MM.1S (cell line): ENCODE measurements at regions not wholly inside any gene's neighbourhood (a gene's known extent, or its start where the extent isn't known, plus 50 kb on each side); places are given as distances from the start of the nearest gene placed in this dataset.

Source experiments
- DNase-seq: peaks from one replicate; pipeline ENCODE4 v3.0.0-alpha.2; 2015
- H2AFZ ChIP-seq: fragments of 300-600 bp; sonication (generic); 2 replicates; pipeline ENCODE4 v1.6.0; 2016; ENCODE audit warnings: antibody characterized with exemption, low read length
- H3F3A ChIP-seq: fragments of 300-600 bp; sonication (generic); 2 replicates; pipeline ENCODE4 v1.6.1; 2016; ENCODE audit warnings: mild to moderate bottlenecking, antibody characterized with exemption, low read length, moderate library complexity, mixed read lengths; ENCODE audit not compliant: insufficient read depth
- H3K27ac ChIP-seq: fragments of 300-600 bp; sonication (generic); 2 replicates; pipeline ENCODE4 v1.5.1; 2016; ENCODE audit warnings: mild to moderate bottlenecking, low read length
- H3K27me3 ChIP-seq: fragments of 300-600 bp; sonication (generic); replicated peaks from 2 replicates; pipeline ENCODE4 v1.6.0; 2016; ENCODE audit warnings: low read length; ENCODE audit not compliant: insufficient read depth
- H3K36me3 ChIP-seq: fragments of 300-600 bp; sonication (generic); replicated peaks from 2 replicates; pipeline ENCODE4 v1.6.1; 2016; ENCODE audit warnings: mild to moderate bottlenecking, low read length, mixed read lengths; ENCODE audit not compliant: insufficient read depth
- H3K4me1 ChIP-seq: fragments of 300-600 bp; sonication (generic); 2 replicates; pipeline ENCODE4 v1.6.1; 2016; ENCODE audit warnings: low read length, mixed read lengths
- H3K4me2 ChIP-seq: fragments of 300-600 bp; sonication (generic); 2 replicates; pipeline ENCODE4 v1.6.0; 2016; ENCODE audit warnings: low read depth, low read length
- H3K4me3 ChIP-seq: fragments of 300-600 bp; sonication (generic); 2 replicates; pipeline ENCODE4 v1.5.1; 2016; ENCODE audit warnings: low read length, mixed read lengths
- H3K79me2 ChIP-seq: fragments of 300-600 bp; sonication (generic); 2 replicates; pipeline ENCODE4 v1.6.1; 2016; ENCODE audit warnings: mixed run types, low read length, mixed read lengths
- H3K9ac ChIP-seq: fragments of 300-600 bp; sonication (generic); 2 replicates; pipeline ENCODE4 v1.6.1; 2016; ENCODE audit warnings: low read length, mixed read lengths
- H3K9me2 ChIP-seq: fragments of 300-600 bp; sonication (generic); replicated peaks from 2 replicates; pipeline ENCODE4 v1.6.1; 2016; ENCODE audit warnings: mild to moderate bottlenecking, low read length, mixed read lengths; ENCODE audit not compliant: insufficient read depth
- H3K9me3 ChIP-seq: fragments of 300-600 bp; sonication (generic); replicated peaks from 2 replicates; pipeline ENCODE4 v1.6.1; 2016; ENCODE audit warnings: mild to moderate bottlenecking, low read length, mixed read lengths; ENCODE audit not compliant: insufficient read depth
- H4K20me1 ChIP-seq: fragments of 300-600 bp; sonication (generic); 2 replicates; pipeline ENCODE4 v1.6.1; 2016; ENCODE audit warnings: mild to moderate bottlenecking, low read length, moderate library complexity, mixed read lengths; ENCODE audit not compliant: insufficient read depth
- EZH2 ChIP-seq: fragments of 300-600 bp; sonication (generic); optimal IDR thresholded peaks from 2 replicates; pipeline ENCODE3; 2017; ENCODE audit warnings: low read depth, mild to moderate bottlenecking, antibody characterized with exemption, low read length, mixed read lengths
- EZH2phosphoT487 ChIP-seq: fragments of 300-600 bp; sonication (generic); IDR thresholded peaks from 2 replicates; pipeline ENCODE4 v1.6.1; 2018; ENCODE audit warnings: antibody characterized with exemption, low read length
- TF ChIP-seq, protein P1 (sequence below): fragments of 300-600 bp; sonication (generic); IDR thresholded peaks from 2 replicates; pipeline ENCODE4 v1.5.1; 2016; ENCODE audit warnings: antibody characterized with exemption, low read length, mixed read lengths

DNA sequence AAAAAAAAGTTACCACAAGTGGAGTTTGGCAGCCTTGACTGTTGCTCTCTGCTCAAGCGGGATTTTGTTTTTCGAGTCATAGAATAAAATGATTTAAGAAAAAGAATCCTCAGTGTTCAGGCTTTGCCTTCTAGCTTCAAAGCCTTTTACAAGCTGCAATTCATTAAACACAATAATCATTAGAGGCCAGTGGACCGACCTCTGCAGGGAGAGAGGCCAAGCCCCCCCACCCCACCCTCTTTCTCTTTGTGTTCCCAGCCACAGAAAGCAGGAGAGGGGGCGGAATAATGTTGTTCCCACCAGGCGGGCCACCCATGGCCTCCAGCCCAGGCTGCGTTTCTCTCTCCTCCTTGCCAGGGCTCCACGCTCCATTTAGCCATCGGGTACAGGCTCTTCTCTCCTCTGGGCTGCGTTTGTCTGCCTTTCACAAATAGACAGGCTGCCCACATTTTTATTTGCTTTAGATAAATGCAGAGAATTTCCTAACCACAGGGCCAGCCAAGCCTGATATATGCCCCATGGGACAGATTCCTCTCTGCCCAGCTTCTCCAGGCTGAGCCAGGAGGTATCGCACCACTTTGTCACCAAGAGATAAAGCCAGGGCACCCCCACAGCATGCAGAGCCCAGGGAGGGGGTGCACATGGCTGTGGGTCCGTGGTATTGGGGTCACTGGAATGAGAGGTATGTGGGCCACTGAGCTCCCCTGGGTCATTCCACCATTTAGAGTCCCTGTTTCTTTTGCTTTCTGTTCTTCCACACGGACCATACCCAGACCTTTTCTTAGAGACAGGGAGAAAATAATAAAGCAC lies 318.8 kb downstream of the PIK3R1 start:
- Histone ChIP-seq H3K79me2 (no peaks in the 10 kb centered on the region), H3K36me3 (no peaks in the 10 kb centered on the region), H3K27ac (no peak overlapping the region), H3K9me3 (no peaks in the 10 kb centered on the region), H3K4me3 (no peak overlapping the region), H3K4me1 (no peaks in the 10 kb centered on the region), H4K20me1 (no peaks in the 10 kb centered on the region), H3K9ac (no peak overlapping the region), H3K9me2 (no peaks in the 10 kb centered on the region), H3K27me3 (no peaks in the 10 kb centered on the region), H2AFZ (no peak overlapping the region), H3F3A (no peaks in the 10 kb centered on the region), H3K4me2 (no peak overlapping the region)
- DNase-seq = no peak
- TF ChIP-seq, protein P1, sequence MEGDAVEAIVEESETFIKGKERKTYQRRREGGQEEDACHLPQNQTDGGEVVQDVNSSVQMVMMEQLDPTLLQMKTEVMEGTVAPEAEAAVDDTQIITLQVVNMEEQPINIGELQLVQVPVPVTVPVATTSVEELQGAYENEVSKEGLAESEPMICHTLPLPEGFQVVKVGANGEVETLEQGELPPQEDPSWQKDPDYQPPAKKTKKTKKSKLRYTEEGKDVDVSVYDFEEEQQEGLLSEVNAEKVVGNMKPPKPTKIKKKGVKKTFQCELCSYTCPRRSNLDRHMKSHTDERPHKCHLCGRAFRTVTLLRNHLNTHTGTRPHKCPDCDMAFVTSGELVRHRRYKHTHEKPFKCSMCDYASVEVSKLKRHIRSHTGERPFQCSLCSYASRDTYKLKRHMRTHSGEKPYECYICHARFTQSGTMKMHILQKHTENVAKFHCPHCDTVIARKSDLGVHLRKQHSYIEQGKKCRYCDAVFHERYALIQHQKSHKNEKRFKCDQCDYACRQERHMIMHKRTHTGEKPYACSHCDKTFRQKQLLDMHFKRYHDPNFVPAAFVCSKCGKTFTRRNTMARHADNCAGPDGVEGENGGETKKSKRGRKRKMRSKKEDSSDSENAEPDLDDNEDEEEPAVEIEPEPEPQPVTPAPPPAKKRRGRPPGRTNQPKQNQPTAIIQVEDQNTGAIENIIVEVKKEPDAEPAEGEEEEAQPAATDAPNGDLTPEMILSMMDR = no peak
- TF ChIP-seq EZH2 (no peak), EZH2phosphoT487 (no peak)

DNA sequence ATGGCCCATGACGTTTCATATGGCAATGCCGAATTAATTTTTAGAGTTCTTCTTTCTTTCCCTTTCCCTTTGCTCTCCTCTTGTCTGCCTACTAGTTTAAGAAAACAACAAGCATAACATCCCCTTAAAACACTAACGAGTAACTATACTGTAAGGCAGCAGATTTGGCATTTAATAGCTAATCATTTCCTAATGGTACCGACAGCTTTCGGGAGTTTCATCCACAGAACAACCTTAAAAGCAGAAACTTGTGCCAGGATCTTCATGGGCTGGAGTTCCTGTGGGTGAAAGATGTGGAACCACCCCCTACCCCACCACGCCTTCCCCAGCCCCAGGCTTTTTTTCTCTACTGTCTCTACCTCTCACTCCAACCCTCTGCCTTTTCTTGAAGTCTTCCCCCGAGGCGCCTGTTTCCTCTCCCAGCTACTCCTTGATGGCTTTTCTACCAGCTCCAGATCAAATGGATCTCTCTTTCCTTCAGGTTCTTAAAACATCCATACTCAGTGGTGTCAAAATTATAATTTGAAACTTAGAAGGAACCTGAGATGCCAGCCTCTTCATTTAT lies 319.5 kb downstream of the PIK3R1 start:
- H3K4me1 ChIP-seq = no peaks in the 10 kb centered on the region
- no peak overlapping the region for H3K9ac ChIP-seq
- TF ChIP-seq EZH2phosphoT487 = no peak
- no peak for TF ChIP-seq EZH2
- TF ChIP-seq, protein P1 = no peak
- H3K27me3 ChIP-seq = no peaks in the 10 kb centered on the region
- H3F3A ChIP-seq = no peaks in the 10 kb centered on the region
- no peaks in the 10 kb centered on the region for H3K79me2 ChIP-seq
- no peaks in the 10 kb centered on the region for H3K9me3 ChIP-seq
- no peaks in the 10 kb centered on the region for H4K20me1 ChIP-seq
- no peak overlapping the region for H3K27ac ChIP-seq
- H3K9me2 ChIP-seq = no peaks in the 10 kb centered on the region
- H3K36me3 ChIP-seq = no peaks in the 10 kb centered on the region
- H2AFZ ChIP-seq = no peak overlapping the region
- no peak overlapping the region for H3K4me3 ChIP-seq
- no peak for DNase-seq
- no peak overlapping the region for H3K4me2 ChIP-seq

DNA sequence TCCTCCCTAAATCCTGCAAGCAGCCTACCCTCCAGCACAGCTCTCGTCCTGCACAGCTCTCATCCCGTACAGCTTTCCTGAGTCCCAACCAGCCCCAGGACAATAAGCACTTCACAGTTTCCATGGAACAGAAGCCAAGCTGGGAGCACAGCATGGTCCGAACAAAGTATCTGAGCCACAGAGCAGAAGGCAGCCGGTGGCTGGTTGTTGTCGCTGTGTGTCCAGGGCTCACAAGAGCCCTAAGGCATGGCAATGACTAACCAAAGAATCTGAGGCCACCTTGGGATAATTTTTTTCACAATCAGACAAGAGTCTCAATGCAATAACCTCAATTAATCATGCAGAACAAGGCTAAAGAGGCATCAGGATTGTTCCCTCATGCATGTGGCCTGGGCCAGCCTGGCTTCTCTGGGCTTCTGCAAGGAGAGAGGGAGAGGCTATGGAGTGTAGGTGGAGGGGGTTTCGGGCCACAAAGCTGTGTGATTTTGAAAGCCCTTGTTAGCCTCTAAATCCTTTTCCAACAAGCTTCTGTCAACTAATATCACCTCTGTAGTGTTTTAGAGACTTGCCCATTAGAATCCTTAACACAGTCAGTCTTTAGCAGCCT lies 323.4 kb downstream of the PIK3R1 start:
- no peak for DNase-seq
- Histone ChIP-seq H3K27me3 (no peaks in the 10 kb centered on the region), H2AFZ (no peak overlapping the region), H3K36me3 (no peaks in the 10 kb centered on the region), H3K9me2 (no peaks in the 10 kb centered on the region), H3K27ac (no peak overlapping the region), H3K79me2 (no peaks in the 10 kb centered on the region), H3K9ac (no peak overlapping the region), H3K9me3 (no peaks in the 10 kb centered on the region), H3K4me1 (no peaks in the 10 kb centered on the region), H3K4me2 (no peak overlapping the region), H3K4me3 (no peak overlapping the region), H3F3A (no peaks in the 10 kb centered on the region), H4K20me1 (no peaks in the 10 kb centered on the region)
- TF ChIP-seq EZH2 (no peak), EZH2phosphoT487 (no peak)
- TF ChIP-seq, protein P1 = no peak
